Activated effector memory CD4-positive, alpha-beta T cell treated with anti-CD3 and anti-CD28 coated beads, Interleukin-2, amount 50 U/mL, for 16 hours (primary cell): ENCODE measurements at regions not wholly inside any gene's neighbourhood (a gene's known extent, or its start where the extent isn't known, plus 50 kb on each side); places are given as distances from the start of the nearest gene placed in this dataset.
"Not testable (repeated sequence)": the region's sequence is repeated elsewhere in the genome, so short reads cannot be mapped to it uniquely, and the experiment has no call there.

Experiments
- DNase-seq: peaks from one replicate; pipeline ENCODE4 v3.0.0-alpha.2; 2020

DNA sequence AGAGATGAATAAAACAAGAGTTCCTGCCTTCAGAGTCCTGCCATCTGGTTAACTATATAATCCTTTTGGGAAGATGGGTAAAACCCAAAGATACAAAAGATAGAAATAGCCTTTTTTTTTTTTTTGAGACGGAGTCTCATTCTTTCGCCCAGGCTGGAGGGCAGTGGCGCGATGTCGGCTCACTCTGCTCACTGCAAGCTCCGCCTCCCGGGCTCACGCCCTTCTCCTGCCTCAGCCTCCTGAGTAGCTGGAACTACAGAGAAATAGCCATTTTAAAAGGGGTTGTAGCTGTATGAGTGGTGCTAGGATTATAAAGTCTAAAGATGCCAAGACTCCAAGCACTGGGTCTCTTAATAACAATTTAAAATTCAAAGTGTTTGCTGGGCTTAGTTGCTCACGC lies 97.2 kb downstream of the KDR start:
- no peak for DNase-seq

DNA sequence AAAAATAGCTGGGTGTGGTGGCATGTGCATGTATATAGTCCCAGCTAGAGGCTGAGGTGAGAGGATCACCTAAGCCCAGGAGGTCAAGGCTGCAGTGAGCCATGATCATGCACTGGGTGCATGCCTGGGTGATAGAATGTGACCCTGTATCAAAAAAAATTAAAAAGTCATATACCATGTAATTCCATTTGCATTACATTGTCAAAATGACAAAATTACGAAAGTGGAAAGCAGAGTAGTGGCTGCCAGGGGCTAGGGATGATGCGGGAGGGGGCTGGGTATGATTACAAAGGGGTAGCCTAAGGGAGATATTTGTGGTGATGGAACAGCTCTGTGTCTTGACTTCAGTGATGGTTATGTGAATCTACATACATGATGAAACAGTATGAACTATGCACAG lies 97.8 kb downstream of the KDR start:
- no peak for DNase-seq

DNA sequence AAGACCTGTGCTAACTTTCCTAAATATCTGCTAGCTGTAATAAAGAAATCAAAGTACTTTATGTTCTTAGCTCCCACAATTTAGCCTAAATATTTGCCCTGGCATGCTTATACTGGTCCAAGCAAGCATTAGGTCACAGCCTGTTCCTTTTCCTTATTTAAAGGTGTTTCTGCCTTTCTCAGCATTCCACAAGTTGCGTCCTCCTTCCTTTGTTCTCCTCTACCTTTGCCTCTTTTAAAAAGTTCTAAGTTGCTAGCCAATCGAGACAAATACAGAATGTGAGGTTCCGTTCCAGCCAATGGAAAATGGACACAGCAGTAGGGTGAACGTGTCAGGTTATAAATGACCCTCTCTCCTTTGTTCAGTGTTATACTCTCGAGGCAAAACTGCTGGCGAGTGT lies 99.9 kb downstream of the KDR start:
- DNase-seq: not testable (repeated sequence)

DNA sequence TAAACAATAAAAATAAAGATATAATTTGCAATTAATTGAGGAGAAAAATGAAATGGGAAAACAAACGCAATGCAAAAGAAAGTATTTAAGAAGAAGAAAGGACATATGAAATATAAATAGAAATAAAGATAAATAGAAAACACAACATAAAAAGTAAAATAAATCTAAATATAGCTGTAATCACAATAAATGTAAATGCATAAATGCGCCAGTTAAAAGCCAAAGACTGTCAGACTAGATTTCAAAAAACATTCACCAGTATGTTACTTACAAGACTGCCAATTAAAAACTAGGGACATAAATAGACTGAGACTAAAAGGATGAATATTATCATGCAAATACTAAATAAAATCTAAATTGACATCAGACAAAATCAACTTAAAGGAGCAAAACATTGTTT lies 102.4 kb downstream of the KDR start:
- DNase-seq: no peak

DNA sequence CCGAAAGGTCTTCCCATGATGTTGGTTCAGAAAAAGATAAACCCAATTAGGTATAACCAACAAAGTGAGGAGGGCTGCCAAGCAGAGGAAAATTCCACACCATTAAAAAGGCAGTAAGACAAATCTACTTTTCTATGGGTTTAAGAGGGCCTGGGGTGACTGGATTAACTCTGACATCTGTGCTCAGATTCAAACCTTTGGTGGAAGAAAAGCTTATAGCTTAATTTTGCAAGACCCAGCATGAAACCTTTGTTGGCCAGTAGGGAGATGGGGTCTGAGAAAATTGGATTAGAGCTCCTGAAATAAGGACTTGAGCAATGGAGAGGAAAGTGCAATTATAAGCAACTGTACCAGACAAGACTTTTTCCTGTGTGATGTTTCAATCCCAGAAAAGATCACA lies 104.2 kb downstream of the KDR start:
- no peak for DNase-seq

DNA sequence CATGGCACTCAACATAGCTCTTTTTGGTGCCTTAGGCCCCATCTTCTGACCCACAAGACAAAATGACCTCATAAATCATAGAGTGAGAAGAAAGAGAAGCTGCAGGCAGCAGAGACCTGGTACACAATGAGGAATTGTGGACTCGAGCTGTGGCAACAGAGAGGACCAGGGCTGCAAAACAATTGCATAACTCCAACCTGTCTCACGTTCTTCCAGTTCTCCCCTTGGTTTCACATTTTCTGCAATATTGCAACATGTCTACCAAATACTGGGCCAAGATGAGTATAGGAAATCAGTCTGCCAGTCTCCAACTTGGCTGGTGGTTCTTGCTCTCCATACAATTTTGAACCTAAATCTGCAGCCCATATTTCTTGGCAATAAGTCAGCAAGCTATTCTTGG lies 105.3 kb downstream of the KDR start:
- no peak for DNase-seq

DNA sequence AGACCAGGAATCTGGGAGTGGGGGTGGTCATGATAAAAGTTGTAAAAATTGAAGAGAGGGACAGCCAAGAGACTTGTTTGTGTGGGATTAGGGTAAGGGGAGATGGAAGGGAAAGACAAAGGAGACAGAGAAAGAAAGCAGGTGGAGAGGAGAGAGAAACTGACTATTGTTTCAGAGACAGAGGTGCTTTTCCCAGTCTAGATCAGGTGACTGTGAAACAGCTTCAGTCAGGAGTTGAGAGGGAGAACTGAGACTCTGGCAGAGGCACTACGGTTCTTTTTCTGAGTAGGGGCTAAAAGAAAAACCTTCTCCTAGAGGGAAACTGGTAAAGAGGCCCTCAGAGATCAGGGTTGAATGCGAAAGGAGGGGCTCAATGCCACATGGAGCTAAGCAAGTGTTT lies 106.4 kb downstream of the KDR start:
- DNase-seq: no peak

DNA sequence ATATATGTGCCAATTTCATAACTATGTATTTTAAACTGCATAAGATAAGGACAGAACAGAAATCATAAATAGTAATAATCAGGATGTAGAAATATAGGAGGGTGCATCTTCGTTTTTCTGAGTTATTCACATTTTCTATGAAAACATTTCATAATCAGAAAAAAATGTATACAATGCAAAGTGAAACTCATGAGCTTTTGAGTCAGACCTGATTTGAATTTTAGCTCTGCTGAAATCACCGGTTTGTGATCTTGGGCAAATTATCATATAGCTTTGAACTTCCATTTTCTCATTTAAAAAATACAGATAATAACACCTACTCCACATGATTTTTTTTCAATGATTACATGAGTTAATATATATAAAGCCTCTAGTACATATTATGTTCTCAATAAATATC lies 106.9 kb downstream of the KDR start:
- no peak for DNase-seq

DNA sequence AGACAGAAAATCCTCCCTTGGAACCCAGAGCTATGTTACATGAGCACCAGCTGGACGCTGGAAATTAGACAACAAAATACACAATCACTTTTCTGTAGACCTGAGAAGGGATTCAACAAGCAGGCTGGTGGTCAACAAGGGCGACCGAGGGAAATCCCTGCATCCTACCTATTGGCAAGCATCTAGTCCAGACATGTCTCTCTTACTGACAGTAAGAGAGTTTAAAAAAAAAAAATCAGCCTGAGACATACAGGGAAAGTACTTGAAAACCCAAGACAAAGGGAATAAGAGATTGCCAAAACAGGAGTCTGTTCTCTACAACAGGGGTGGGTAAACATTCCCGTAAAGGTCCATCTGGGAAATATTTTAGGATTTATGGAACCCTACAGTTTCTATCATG lies 108.0 kb downstream of the KDR start:
- no peak for DNase-seq

DNA sequence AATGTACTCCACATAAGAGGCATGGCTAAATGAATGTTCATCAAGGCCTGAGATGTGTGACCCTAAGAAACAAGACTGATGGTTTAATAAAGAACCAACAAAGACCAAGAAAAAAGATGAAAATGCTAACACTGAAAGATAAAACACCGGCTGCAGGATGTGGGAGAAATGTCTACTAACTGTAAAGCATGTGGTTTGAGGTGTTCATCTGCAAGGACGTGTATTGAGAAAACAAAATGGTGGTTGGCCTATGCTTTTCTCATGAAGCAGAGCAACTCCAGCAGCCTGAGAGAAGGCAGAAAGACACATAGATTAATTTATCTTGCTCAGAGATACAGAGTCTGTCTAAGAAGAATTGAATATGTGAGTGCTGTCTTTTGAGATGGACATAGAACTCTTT lies 109.3 kb downstream of the KDR start:
- DNase-seq: no peak

DNA sequence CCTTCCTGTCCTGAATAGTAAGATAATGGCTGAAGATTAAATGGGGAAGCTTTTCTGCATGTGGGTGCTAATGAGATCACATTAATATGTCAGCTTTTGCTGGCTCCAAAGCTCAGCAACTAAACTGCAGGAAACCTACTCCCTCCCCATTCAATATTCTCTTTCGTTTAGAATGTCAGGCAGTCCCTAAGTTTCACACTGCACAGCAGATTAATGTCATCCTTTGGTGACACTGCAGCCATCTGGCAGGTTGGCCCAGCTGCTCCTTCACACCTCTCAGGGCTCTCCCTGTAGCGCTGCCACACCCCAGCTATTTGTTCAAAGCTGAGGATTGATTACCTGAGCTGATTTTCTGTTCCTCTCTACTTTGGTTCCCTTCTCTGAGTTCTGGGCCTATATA lies 110.5 kb downstream of the KDR start:
- DNase-seq: no peak

DNA sequence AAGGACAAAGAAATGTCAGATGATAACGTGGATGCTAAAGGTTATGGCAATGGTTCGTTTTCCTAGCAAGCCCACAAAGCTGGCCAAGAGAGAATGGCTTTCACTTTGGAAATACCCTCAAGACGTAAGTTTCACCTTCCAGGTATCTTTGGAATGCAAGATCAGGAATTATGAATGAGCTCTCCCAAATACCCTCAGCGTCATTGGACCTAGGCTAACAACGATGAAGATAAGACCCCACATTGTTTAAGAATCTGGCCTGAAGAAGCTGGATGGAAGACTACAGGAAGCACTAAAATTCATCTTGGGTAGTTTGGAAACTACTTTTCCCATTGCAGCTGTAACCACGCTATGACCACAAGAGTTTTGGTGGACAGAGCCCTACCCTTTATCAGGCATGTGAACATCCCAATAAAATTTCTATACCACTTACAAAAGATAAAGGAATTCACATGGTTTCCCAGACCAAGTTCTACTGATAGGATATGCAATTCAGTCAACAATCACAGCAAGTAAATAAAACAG lies 111.9 kb downstream of the KDR start:
- no peak for DNase-seq

DNA sequence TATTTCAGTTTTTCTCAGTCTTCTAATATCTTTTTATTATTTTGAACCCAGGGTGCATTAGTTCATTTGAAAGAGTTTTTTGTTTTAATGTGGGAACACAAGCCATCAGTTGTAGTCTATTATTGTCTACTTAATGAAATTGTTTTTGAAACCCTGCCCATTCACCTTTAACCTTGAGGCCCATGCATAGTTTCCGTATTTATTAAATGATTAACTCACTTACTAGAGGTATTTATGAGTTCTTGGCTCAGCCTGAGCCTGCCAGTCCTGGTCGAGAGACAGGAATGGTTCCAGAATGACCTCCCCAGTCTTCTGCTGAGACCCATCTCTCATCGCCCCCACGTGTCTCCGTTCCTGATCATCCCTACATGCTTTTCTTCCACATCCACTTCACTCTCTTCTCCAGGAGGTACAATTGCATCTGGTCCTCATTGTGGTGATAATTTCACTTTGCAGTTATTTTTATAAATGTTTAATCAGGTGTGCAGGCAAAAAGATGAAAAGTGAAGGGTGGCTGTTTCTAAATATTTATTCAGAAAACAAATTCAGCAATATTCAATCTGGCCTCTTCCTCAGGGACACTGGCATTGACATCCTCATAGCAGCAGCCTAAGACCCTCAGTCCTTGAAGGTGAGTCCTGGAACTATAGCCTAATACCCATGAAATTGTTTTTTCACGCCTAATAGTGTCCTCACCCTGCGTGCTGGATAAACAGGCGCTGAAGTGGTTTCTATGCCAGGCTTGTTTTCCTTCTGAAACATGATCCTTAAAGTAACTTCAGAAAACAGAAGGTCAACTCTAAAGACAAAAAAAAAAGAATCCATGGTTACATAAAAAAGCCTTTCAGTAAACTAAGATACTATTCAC lies 112.8 kb downstream of the KDR start:
- DNase-seq: no peak

DNA sequence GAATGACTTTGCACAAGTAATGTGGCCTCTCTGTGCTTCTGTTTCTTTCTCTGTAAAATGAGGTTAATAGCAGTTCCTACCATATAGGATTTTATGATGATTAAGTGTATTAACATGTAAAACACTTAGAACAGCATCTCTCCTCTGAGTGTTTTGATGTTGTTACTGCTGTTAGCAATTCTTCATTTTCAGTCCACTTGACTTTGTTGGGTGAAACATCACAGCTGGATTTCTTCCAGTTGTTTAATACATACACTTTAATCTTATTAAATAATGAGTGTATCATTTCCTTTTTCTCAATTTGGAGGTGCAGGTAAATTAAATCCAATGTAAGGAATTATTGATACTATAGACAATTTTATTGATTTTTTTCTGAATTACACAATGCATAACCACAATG lies 113.6 kb downstream of the KDR start:
- DNase-seq: no peak

DNA sequence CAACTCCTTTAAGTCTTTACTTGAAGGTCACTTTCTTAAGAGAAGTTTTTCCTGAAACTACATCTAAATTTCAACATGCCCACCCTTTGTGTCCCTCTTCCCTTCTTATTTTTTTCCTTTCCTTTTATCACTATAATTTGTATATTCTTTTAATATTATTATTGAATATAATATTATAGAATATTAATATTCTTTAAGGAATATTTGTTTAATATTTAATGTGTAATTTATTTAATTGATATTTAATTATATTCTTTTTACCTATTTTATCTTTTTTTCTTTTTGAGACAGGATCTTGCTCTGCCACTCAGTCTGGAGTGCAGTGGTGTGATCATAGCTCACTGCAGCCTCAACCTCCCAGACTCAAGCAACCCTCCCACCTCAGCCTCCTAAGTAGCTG lies 114.8 kb downstream of the KDR start:
- no peak for DNase-seq

DNA sequence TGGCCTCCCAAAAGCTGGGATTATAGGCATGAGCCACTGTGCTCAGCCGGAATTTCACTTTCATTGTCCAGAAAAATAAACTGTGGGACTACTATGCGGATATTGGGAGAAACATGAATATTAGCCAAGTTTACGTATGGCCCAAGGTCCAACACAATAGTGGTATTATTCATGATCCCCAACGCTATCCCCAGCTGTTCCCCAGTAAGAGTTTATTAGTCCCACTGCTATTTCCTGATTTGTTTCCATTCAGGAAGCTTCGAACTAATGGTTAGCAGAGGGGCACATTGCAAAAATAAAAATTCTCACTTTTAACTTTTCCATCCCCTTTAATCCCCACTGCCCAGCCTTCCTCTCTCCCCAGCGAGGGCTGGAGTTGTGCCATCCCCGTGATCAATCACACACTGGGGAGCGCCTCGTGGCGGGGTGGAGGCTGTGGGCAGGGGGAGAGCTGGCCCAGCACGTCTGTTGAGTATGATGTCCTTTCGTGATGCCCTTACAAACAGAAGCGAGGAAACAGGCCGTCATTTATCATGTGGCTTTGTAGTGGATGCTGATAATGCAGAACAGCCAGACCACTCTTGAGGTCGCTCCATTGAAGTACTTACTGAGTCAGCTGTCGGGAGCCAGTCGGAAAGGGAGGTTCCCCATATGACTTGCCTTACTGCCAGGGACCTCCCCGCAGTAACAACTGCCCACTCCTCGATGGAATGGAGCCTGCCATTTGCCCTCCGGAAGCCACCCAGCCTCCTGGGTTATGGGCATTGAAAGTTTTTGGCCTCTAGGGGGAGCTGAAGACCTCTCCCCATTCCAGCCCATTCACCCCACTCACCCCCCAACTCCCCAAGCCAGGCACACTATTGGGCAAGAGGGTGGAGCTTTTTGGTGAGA lies 117.0 kb downstream of the KDR start:
- no peak for DNase-seq

DNA sequence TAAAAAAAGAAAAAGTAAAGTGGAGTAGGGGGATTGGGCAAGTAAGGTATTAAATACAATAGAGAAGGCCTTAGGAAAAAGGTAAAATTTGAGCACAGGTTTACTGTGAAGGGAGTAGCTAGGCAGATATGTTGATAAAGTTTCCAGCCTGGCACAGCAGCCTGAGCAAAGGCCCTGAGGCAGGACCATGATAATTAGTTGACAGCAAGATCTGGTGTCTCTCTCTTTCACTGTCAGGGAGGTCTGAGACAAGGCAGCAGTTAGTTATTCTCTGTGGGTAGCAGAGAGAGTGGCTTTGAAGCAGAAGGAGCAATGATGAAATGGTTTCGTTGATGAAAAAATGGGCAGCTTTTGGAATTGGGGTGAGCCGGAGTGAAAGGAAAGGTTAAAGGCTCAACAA lies 119.5 kb downstream of the KDR start:
- no peak for DNase-seq

DNA sequence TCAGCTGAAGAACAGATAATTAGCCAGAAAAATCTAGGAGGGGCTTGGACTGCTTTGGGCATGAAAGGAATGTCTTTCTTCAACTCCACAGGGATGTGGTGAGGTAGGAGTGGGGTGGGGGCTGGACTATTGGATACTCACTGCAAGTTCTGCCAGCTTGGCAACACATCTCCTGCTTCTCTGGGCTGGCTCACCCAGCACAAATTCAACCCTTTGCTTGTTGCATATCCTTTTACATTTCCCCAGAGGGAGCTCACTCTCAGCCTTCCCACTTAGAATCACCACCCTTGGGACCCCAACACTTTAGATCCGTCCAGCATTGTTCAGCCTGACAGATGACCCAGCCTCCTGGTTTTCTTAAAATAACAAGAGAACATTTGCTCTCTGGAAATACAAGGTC lies 120.6 kb downstream of the KDR start:
- DNase-seq: no peak

DNA sequence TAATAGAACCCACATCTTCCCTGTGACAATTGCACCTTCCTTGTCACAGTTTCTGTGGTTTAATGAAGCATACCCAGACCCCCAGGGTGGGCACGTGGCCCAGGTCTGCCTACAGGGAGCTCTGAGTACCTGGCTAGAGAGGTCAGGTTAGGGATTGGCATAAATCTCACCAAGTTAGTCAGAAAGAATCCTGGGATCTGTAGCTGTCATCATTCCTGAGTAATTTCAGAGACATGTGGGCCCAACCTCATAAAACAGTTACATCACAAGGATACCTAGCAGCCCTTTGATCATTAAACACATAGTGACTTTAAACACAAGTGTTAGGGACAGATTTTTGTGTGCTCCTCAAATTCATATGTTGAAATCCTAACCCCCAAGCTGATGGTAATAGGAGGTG lies 123.0 kb downstream of the KDR start:
- no peak for DNase-seq

DNA sequence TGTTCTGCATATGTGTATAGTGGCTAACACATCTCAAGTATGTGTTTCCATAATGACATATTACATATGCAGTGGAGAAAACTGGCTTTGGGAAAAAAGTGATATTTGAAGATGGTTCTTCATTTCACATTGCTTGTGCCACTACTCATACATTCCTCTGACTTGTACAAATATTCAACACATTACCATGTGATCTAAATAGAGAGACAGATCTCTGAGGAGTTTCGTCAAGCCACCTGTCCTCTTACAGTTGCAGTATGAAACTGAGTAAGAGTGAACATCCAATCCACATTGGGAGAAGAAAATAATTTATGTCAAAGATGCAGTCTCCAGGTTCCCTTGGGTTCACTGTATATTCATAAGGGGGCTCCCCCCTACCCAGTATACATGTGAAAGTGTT lies 123.9 kb downstream of the KDR start:
- no peak for DNase-seq

DNA sequence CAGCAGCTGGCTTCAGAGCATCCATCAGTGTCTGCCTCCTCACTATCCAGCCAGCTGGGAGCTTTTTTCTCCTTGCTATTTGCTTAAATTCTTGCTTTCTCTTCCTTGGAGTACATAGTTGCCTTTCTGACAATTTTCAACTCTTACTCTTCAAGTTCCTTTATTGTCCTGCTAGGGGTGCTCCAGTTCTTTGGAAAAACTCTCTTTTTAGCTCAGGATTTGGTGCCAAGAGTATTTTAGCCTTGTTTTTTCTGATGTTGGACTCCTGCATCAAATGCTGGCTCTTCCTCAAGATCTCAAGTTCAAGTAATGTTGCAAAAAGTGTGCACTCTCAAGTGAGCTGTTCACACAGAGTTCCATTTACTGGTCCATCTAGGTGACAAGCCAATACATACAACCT lies 126.4 kb downstream of the KDR start:
- no peak for DNase-seq

DNA sequence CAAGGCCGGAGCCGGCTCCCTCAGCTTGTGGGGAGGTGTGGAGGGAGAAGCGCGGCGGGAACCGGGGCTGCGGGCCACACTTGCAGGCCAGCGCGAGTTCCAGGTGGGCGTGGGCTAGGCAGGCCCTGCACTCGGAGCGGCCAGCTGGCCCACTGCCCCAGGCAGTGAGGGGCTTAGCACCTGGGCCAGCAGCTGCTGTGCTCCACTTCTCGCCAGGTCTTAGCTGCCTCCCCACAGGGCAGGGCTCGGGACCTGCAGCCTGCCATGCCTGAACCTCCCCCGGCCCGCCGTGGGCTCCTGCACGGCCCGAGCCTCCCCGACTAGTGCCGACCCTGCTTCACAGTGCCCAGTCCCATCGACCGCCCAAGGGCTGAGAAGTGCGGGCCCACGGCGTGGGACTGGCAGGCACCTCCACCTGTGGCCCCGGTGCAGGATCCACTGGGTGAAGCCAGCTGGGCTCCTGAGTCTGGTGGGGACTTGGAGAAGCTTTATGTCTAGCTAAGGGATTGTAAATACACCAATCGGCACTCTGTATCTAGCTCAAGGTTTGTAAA lies 131.8 kb downstream of the KDR start:
- not testable (repeated sequence) for DNase-seq

DNA sequence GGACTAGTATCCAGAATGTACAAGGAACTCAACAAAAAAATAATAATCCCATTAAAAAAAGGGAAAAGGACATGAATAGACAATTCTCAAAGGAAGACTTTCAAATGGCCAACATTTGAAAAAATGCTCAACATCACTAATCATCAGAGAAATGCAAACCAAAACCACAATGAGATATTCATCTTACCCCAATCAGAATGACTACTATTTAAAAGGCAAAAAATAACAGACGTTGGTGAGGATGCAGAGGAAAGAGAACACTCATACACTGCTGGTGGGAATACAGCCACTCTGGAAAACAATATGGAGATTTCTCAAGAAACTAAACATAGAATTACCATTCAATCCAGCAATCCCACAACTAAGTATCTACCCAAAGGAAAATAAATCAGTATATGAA lies 133.1 kb downstream of the KDR start:
- no peak for DNase-seq

DNA sequence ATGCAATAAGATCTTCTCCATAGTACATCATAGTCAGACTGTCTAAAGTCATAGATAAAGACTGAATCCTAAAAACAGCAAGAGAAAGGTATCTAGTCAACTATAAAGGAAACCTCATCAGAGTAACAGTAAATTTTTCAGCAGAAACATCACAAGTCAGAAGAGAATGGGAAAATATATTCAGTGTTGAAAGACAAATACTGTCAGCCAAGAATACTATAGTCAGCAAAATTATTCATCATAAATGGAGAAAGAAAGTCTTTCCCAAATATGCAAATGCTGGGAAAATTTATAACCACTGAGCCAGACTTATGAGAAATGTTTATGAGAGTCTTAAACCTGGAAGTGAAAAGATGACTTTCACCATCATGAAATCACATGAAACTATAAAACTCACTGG lies 136.7 kb downstream of the KDR start:
- no peak for DNase-seq
